GM18498 (cell line): ENCODE measurements at regions not wholly inside any gene's neighbourhood (a gene's known extent, or its start where the extent isn't known, plus 50 kb on each side); places are given as distances from the start of the nearest gene placed in this dataset.

Experiments
- ATAC-seq: cut with Tn5 transposase; IDR thresholded peaks from one replicate; pipeline ENCODE4 v1.9.1; 2021; ENCODE audit warnings: mild to moderate bottlenecking, moderate library complexity; ENCODE audit not compliant: unreplicated experiment

GRCh38 chr5:2575871-2576270 is 175.6 kb downstream of the IRX2 start:
- no peak for ATAC-seq

GRCh38 chr5:2575292-2575691 is 176.2 kb downstream of the IRX2 start:
- ATAC-seq = no peak

- no peak for ATAC-seq
These were observed 177.3 kb downstream of the IRX2 start for GRCh38 chr5:2574155-2574554.

GRCh38 chr5:2570586-2570985 is 180.9 kb downstream of the IRX2 start:
- no peak for ATAC-seq

GRCh38 chr5:2569774-2570542 is 181.5 kb downstream of the IRX2 start:
- ATAC-seq = no peak

GRCh38 chr5:2569176-2569575 is 182.3 kb downstream of the IRX2 start:
- no peak for ATAC-seq

- no peak for ATAC-seq
These were observed 185.2 kb downstream of the IRX2 start for GRCh38 chr5:2566284-2566683.

- ATAC-seq = no peak
These were observed 186.3 kb downstream of the IRX2 start for GRCh38 chr5:2565147-2565546.

GRCh38 chr5:2563046-2563445 is 188.4 kb downstream of the IRX2 start:
- no peak for ATAC-seq

- no peak for ATAC-seq
These were observed 189.4 kb downstream of the IRX2 start for GRCh38 chr5:2562036-2562435.

GRCh38 chr5:2560435-2560834 is 191.0 kb downstream of the IRX2 start:
- ATAC-seq = no peak

- ATAC-seq = no peak
These were observed 194.0 kb downstream of the IRX2 start for GRCh38 chr5:2557435-2557834.

GRCh38 chr5:2556375-2556966 is 195.0 kb downstream of the IRX2 start:
- no peak for ATAC-seq

GRCh38 chr5:2553611-2554010 is 197.9 kb downstream of the IRX2 start:
- ATAC-seq = no peak

- no peak for ATAC-seq
These were observed 201.0 kb downstream of the IRX2 start for GRCh38 chr5:2550509-2550908.

GRCh38 chr5:2549900-2550299 is 201.6 kb downstream of the IRX2 start:
- ATAC-seq = no peak

- no peak for ATAC-seq
These were observed 202.1 kb downstream of the IRX2 start for GRCh38 chr5:2549354-2549753.

GRCh38 chr5:2546938-2547337 is 204.5 kb downstream of the IRX2 start:
- ATAC-seq = no peak

GRCh38 chr5:2544003-2544402 is 207.5 kb downstream of the IRX2 start:
- ATAC-seq = no peak

GRCh38 chr5:2542821-2543220 is 208.7 kb downstream of the IRX2 start:
- no peak for ATAC-seq

- ATAC-seq = no peak
These were observed 209.5 kb downstream of the IRX2 start for GRCh38 chr5:2542026-2542425.

- ATAC-seq = no peak
These were observed 213.3 kb downstream of the IRX2 start for GRCh38 chr5:2538169-2538568.
